ENCODE measurements at regions not wholly inside any gene's neighbourhood (a gene's known extent, or its start where the extent isn't known, plus 50 kb on each side); places are given as distances from the start of the nearest gene placed in this dataset.

GRCh38 chr4:166363198-166363597 lies 490.2 kb downstream of the TLL1 start:
- intact Hi-C loops (cut with DNase I, micrococcal nuclease): no loop called here
- ATAC-seq (no peak), DNase-seq (no peak)
- H3K4me1 ChIP-seq (ENCODE audit: low read depth): no peaks in the 10 kb centered on the region
- H3K4me3 ChIP-seq: no peak overlapping the region
- H3K36me3 ChIP-seq (ENCODE audit: low read depth): no peaks in the 10 kb centered on the region
- peaks cover under 1% of the 10 kb centered on the region for H3K9me3 ChIP-seq
- no peak for TF ChIP-seq CTCF (IDR thresholded peaks at IDR 0.05)

GRCh38 chr4:166366012-166366411 lies 493.0 kb downstream of the TLL1 start:
- intact Hi-C loops (cut with DNase I, micrococcal nuclease): no loop called here
- no peak for TF ChIP-seq CTCF (IDR thresholded peaks at IDR 0.05)
- H3K9me3 ChIP-seq: peaks cover 5% of the 10 kb centered on the region
- H3K4me1 ChIP-seq (ENCODE audit: low read depth): no peaks in the 10 kb centered on the region
- no peak overlapping the region for H3K4me3 ChIP-seq
- no peak for DNase-seq
- ATAC-seq: no peak
- H3K36me3 ChIP-seq (ENCODE audit: low read depth): no peaks in the 10 kb centered on the region

- Histone ChIP-seq H3K4me1 (ENCODE audit: low read depth) (no peaks in the 10 kb centered on the region), H3K4me3 (no peak overlapping the region), H3K9me3 (peaks cover 42% of the 10 kb centered on the region), H3K36me3 (ENCODE audit: low read depth) (no peaks in the 10 kb centered on the region)
- ATAC-seq: no peak
- intact Hi-C loops (cut with DNase I, micrococcal nuclease): no loop called here
- no peak for TF ChIP-seq CTCF (IDR thresholded peaks at IDR 0.05)
- DNase-seq: no peak
Observed at GRCh38 chr4:166377578-166377977, 504.5 kb downstream of the TLL1 start.

- intact Hi-C loops (cut with DNase I, micrococcal nuclease): no loop called here
- no peak for ATAC-seq
- TF ChIP-seq CTCF (IDR thresholded peaks at IDR 0.05): no peak
Observed at GRCh38 chr4:166386491-166387360, 513.7 kb downstream of the TLL1 start.

GRCh38 chr4:166391501-166391900 lies 518.5 kb downstream of the TLL1 start:
- no peak for DNase-seq
- Histone ChIP-seq H3K36me3 (ENCODE audit: low read depth) (no peaks in the 10 kb centered on the region), H3K9me3 (no peaks in the 10 kb centered on the region), H3K4me3 (no peak overlapping the region), H3K4me1 (ENCODE audit: low read depth) (no peaks in the 10 kb centered on the region)
- no peak for ATAC-seq
- no peak for TF ChIP-seq CTCF (IDR thresholded peaks at IDR 0.05)
- intact Hi-C loops (cut with DNase I, micrococcal nuclease): no loop called here

More at GRCh38 chr4:166386491-166387360, 513.7 kb downstream of the TLL1 start:
- H3K9me3 ChIP-seq: no peaks in the 10 kb centered on the region
- no peak for DNase-seq
- no peak overlapping the region for H3K4me3 ChIP-seq
- no peaks in the 10 kb centered on the region for H3K4me1 ChIP-seq (ENCODE audit: low read depth)
- no peaks in the 10 kb centered on the region for H3K36me3 ChIP-seq (ENCODE audit: low read depth)

Measured in mucosa of descending colon (tissue), 3 donors.